Muscle of leg (tissue), 3 donors: ENCODE measurements at regions not wholly inside any gene's neighbourhood (a gene's known extent, or its start where the extent isn't known, plus 50 kb on each side); places are given as distances from the start of the nearest gene placed in this dataset.

Source experiments
- DNase-seq: peaks from one replicate; pipeline ENCODE4 v3.0.0; 2013
- H3K27ac ChIP-seq: one replicate; pipeline ENCODE4 v1.5.1; 2013; ENCODE audit warnings: mild to moderate bottlenecking, low read length, control low read depth
- H3K27me3 ChIP-seq: one replicate; pipeline ENCODE4 v1.6.1; 2013; ENCODE audit warnings: low read length; ENCODE audit not compliant: control insufficient read depth, insufficient read depth
- H3K36me3 ChIP-seq: one replicate; pipeline ENCODE4 v1.6.1; 2013; ENCODE audit warnings: low read length; ENCODE audit not compliant: control insufficient read depth, insufficient read depth
- H3K4me1 ChIP-seq: one replicate; pipeline ENCODE4 v1.6.1; 2013; ENCODE audit warnings: low read length; ENCODE audit not compliant: control insufficient read depth, insufficient read depth
- H3K4me3 ChIP-seq: one replicate; pipeline ENCODE4 v1.5.1; 2013; ENCODE audit warnings: low read length, control low read depth
- H3K9me3 ChIP-seq: replicated peaks from 2 replicates; pipeline ENCODE4 v1.6.1; 2013; ENCODE audit warnings: low read depth, low read length; ENCODE audit not compliant: control insufficient read depth
- WGBS: methylation state at CpG from one replicate; pipeline ENCODE4 v1.1.5; 2013; ENCODE audit warnings: missing lambda C conversion rate; ENCODE audit not compliant: insufficient coverage; 5-methylcytosine and 5-hydroxymethylcytosine counted together

DNA sequence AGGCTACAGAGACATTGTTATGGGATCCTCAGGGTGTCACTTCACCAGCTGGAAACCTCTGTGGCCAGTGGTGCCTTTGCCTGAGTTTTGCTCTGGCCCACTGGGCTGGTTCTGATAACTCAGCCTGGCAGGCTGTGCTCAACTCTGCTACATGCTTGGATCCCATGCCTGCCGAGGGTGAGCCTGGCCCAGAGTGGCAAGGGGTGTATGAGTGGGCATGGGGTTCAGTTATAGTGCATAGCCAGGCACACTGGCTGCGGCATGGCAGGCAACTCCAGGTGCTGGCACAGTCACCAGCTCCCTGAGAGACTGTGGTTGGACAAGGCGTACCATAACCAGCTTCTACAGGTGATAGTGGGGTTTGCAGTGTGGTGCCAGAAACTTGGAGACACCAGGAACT lies 107.0 kb upstream of the PCDH15 start:
- no peaks in the 10 kb centered on the region for H3K27me3 ChIP-seq

DNA sequence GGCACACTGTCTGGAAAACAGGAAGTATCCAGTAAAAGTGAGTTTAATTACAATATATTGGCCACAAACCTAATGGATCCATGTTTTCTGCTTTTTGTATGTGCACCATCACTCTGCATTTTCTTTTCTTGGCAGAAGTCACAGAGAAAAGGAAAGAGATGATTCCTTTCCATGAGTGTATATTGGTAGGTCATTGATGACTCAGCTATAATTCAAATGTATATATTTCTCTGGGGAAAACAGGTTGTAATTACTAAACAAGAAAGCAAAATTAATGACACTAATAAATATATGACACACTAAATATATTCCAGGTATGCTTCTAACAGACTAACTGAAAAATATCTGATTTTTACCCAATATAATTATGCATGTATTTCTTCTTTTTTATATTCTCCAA lies 105.9 kb upstream of the PCDH15 start:
- Histone ChIP-seq H3K4me1 (no peaks in the 10 kb centered on the region), H3K27me3 (no peaks in the 10 kb centered on the region)
- DNase-seq, result no peak

More for the DNA sequence above, 107.0 kb upstream of the PCDH15 start:
- 92% methylated on average over 3 of the region's 3 CpGs for WGBS
- no peak for DNase-seq
- H3K9me3 ChIP-seq, result peaks cover 5% of the 10 kb centered on the region
- H3K36me3 ChIP-seq, result no peaks in the 10 kb centered on the region
- H3K4me3 ChIP-seq, result no peak overlapping the region
- no peak overlapping the region for H3K27ac ChIP-seq
- H3K4me1 ChIP-seq, result no peaks in the 10 kb centered on the region

GRCh38 chr10:54905578-54906192 lies 104.7 kb upstream of the PCDH15 start:
- DNase-seq, result no peak
- H3K4me1 ChIP-seq, result no peaks in the 10 kb centered on the region
- H3K9me3 ChIP-seq, result peaks cover 2% of the 10 kb centered on the region
- no peaks in the 10 kb centered on the region for H3K27me3 ChIP-seq
- H3K4me3 ChIP-seq, result no peak overlapping the region
- no peaks in the 10 kb centered on the region for H3K36me3 ChIP-seq
- H3K27ac ChIP-seq, result no peak overlapping the region
- WGBS, result no CpG with 5 or more reads among the region's 2 CpGs

More for the DNA sequence above, 105.9 kb upstream of the PCDH15 start:
- Histone ChIP-seq H3K9me3 (peaks cover 2% of the 10 kb centered on the region), H3K4me3 (no peak overlapping the region), H3K27ac (no peak overlapping the region), H3K36me3 (no peaks in the 10 kb centered on the region)

GRCh38 chr10:54904833-54905232 lies 103.8 kb upstream of the PCDH15 start:
- peaks cover 2% of the 10 kb centered on the region for H3K9me3 ChIP-seq
- H3K4me1 ChIP-seq, result no peaks in the 10 kb centered on the region
- no peaks in the 10 kb centered on the region for H3K36me3 ChIP-seq
- no peak overlapping the region for H3K27ac ChIP-seq
- no peaks in the 10 kb centered on the region for H3K27me3 ChIP-seq
- no CpG with 5 or more reads among the region's 1 CpG for WGBS
- H3K4me3 ChIP-seq, result no peak overlapping the region
- DNase-seq, result no peak

DNA sequence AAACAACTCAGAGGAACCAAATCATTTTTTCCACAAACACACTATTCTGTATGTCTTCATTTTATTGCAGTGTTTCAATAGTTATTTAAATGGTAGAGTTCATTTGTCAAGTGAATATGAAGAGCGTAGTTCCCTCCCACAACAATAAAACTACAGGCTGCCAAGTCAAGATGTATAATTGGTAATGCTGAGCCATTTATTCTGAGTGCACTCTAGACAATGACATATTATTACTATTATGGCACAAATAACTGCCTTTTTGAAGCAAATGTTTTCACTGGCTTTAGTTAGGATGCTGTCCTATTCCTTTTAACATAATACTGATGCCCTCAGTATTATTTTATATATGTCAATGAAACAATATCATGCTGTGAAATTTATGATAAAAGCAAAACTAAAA lies 102.7 kb upstream of the PCDH15 start:
- Histone ChIP-seq H3K36me3 (no peaks in the 10 kb centered on the region), H3K27me3 (no peaks in the 10 kb centered on the region), H3K9me3 (no peaks in the 10 kb centered on the region), H3K4me1 (no peaks in the 10 kb centered on the region), H3K27ac (no peak overlapping the region), H3K4me3 (no peak overlapping the region)
- WGBS, result no CpG with 5 or more reads among the region's 1 CpG
- DNase-seq, result no peak

DNA sequence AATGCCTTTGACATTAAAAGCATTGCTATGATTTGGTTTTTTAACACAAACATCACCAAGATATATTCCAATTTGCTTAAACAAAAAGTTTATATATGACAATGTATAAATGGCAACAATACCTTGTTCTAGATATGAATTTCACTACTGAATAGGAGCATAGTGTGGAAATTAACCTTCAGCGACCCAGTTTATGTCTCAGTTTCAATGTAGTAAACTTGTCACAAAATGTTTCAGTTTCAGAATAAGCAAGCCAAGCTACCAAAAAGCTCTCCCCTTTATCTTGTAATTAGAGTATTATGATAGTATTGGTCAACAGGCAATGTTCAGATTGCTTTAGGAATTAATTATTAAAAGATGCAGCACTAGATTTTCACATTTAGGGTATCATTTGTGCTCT lies 99.6 kb upstream of the PCDH15 start:
- Histone ChIP-seq H3K36me3 (no peaks in the 10 kb centered on the region), H3K9me3 (no peaks in the 10 kb centered on the region), H3K27me3 (no peaks in the 10 kb centered on the region), H3K4me1 (no peaks in the 10 kb centered on the region), H3K4me3 (no peak overlapping the region), H3K27ac (no peak overlapping the region)
- DNase-seq, result no peak
- no CpG with 5 or more reads among the region's 1 CpG for whole genome bisulfite sequencing

GRCh38 chr10:54880996-54881395 lies 80.0 kb upstream of the PCDH15 start:
- no peak overlapping the region for H3K27ac ChIP-seq
- H3K9me3 ChIP-seq, result no peaks in the 10 kb centered on the region
- WGBS, result 42% methylated on average over 3 of the region's 5 CpGs
- DNase-seq, result no peak
- no peak overlapping the region for H3K4me3 ChIP-seq
- H3K4me1 ChIP-seq, result no peaks in the 10 kb centered on the region
- no peaks in the 10 kb centered on the region for H3K36me3 ChIP-seq
- no peaks in the 10 kb centered on the region for H3K27me3 ChIP-seq

- Histone ChIP-seq H3K9me3 (no peaks in the 10 kb centered on the region), H3K4me3 (no peak overlapping the region), H3K4me1 (no peaks in the 10 kb centered on the region), H3K27me3 (no peaks in the 10 kb centered on the region), H3K36me3 (no peaks in the 10 kb centered on the region), H3K27ac (no peak overlapping the region)
- peak; percentile 2 for DNase-seq
Observed at GRCh38 chr10:54869022-54869421, 68.0 kb upstream of the PCDH15 start.

DNA sequence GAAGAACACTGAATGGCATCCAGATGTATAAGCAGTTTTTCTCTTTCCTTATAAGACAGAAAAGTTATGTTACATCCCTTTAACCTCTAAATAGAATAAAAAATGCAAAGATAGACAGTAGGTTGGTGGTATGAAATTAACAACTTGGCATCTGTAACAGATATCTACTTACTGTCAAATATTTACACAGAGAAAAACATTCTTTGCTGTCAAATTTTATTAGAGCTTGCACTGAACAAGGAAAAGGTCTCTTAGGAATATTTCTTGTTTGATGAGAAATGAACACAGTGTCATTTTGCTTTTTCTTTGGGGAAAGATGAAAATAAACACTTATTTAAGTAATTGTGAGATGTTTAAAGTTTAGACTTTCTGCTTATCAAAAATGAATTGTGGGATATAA lies 65.6 kb upstream of the PCDH15 start:
- H3K27ac ChIP-seq, result no peak overlapping the region
- no peaks in the 10 kb centered on the region for H3K9me3 ChIP-seq
- no peak overlapping the region for H3K4me3 ChIP-seq
- no peaks in the 10 kb centered on the region for H3K4me1 ChIP-seq
- DNase-seq, result no peak
- no peaks in the 10 kb centered on the region for H3K36me3 ChIP-seq
- H3K27me3 ChIP-seq, result no peaks in the 10 kb centered on the region

GRCh38 chr10:54854843-54855242 lies 53.8 kb upstream of the PCDH15 start:
- no peak for DNase-seq
- Histone ChIP-seq H3K27me3 (no peaks in the 10 kb centered on the region), H3K9me3 (no peaks in the 10 kb centered on the region), H3K27ac (no peak overlapping the region), H3K4me3 (no peak overlapping the region), H3K36me3 (no peaks in the 10 kb centered on the region), H3K4me1 (no peaks in the 10 kb centered on the region)
- 82% methylated on average over 3 of the region's 3 CpGs for WGBS

- no peak overlapping the region for H3K4me3 ChIP-seq
- WGBS, result 67% methylated on average over 3 of the region's 3 CpGs
- no peak overlapping the region for H3K27ac ChIP-seq
- no peaks in the 10 kb centered on the region for H3K4me1 ChIP-seq
- H3K9me3 ChIP-seq, result no peaks in the 10 kb centered on the region
- H3K36me3 ChIP-seq, result no peaks in the 10 kb centered on the region
- no peak for DNase-seq
- H3K27me3 ChIP-seq, result no peaks in the 10 kb centered on the region
Observed at GRCh38 chr10:54854389-54854788, 53.4 kb upstream of the PCDH15 start.
